A673 (cell line): ENCODE measurements at regions not wholly inside any gene's neighbourhood (a gene's known extent, or its start where the extent isn't known, plus 50 kb on each side); places are given as distances from the start of the nearest gene placed in this dataset.

Experiments used
- BruUV-seq: library from RNA; stranded (reverse); fragments of 400-500 nt; replicated peaks from 2 replicates; lab custom pipeline; 2021; lab: Mats Ljungman, UMichigan
- CTCF ChIA-PET: fragments of 300-600 bp; sonication (Branson Sonifier 250); formaldehyde crosslinking; loops from one replicate; lab custom pipeline; 2022; ENCODE audit warnings: antibody characterized with exemption; lab: Charles Lee
- POLR2A ChIA-PET: fragments of 300-600 bp; sonication (Branson Sonifier 250); formaldehyde crosslinking; loops from one replicate; lab custom pipeline; 2022; ENCODE audit warnings: antibody characterized with exemption; ENCODE audit not compliant: low non-redundant PET; lab: Charles Lee
- DNase-seq: peaks from one replicate; pipeline ENCODE4 v3.0.0-alpha.2; 2015; ENCODE audit warnings: low spot score
- H3K27ac ChIP-seq: fragments of 200-600 bp; sonication (generic); 2 replicates; pipeline ENCODE4 v1.5.1; 2016; ENCODE audit warnings: mixed run types, low read depth, mild to moderate bottlenecking, mixed read lengths, antibody characterized with exemption, low read length; ENCODE audit not compliant: poor library complexity, severe bottlenecking
- H3K27me3 ChIP-seq: fragments of 200-600 bp; sonication (generic); replicated peaks from 2 replicates; pipeline ENCODE4 v1.6.1; 2017; ENCODE audit warnings: mixed run types, low read depth, mild to moderate bottlenecking, mixed read lengths, antibody characterized with exemption, low read length; ENCODE audit not compliant: insufficient read depth, poor library complexity
- H3K36me3 ChIP-seq: fragments of 200-600 bp; sonication (generic); 2 replicates; pipeline ENCODE4 v1.6.1; 2016; ENCODE audit warnings: mixed run types, mild to moderate bottlenecking, mixed read lengths, antibody characterized with exemption, low read length; ENCODE audit not compliant: insufficient read depth, poor library complexity, severe bottlenecking
- H3K4me1 ChIP-seq: fragments of 200-600 bp; sonication (generic); 2 replicates; pipeline ENCODE4 v1.6.1; 2017; ENCODE audit warnings: mixed run types, mild to moderate bottlenecking, mixed read lengths, antibody characterized with exemption, low read length; ENCODE audit not compliant: insufficient read depth, poor library complexity, severe bottlenecking
- H3K4me3 ChIP-seq: fragments of 200-600 bp; sonication (generic); 2 replicates; pipeline ENCODE4 v1.5.1; 2016; ENCODE audit warnings: low read depth, mixed run types, mild to moderate bottlenecking, mixed read lengths, low read length; ENCODE audit not compliant: poor library complexity, severe bottlenecking
- H3K9me3 ChIP-seq: fragments of 200-600 bp; sonication (generic); 2 replicates; pipeline ENCODE4 v1.6.1; 2016; ENCODE audit warnings: mixed run types, low read depth, mild to moderate bottlenecking, mixed read lengths, antibody characterized with exemption, low read length; ENCODE audit not compliant: poor library complexity, severe bottlenecking
- EZH2 ChIP-seq: fragments of 200-600 bp; sonication (generic); IDR thresholded peaks from 2 replicates; pipeline ENCODE4 v1.6.1; 2017; ENCODE audit warnings: borderline replicate concordance, low read depth, mild to moderate bottlenecking, mixed read lengths, antibody characterized with exemption, low read length; ENCODE audit not compliant: poor library complexity, severe bottlenecking
- intact Hi-C: fragments of 100-400 bp; cut with micrococcal nuclease; formaldehyde crosslinking; loops from one replicate; pipeline ENCODE4 v1.10.0; 2022; ENCODE audit not compliant: unreplicated experiment
- TF ChIP-seq, protein P1 (sequence below): fragments of 300-800, 200-600 bp; sonication (generic); conservative IDR thresholded peaks from 2 replicates; pipeline ENCODE4 v1.5.1; 2017; ENCODE audit warnings: low read depth, mild to moderate bottlenecking, antibody characterized with exemption, low read length, moderate library complexity, mixed read lengths

DNA sequence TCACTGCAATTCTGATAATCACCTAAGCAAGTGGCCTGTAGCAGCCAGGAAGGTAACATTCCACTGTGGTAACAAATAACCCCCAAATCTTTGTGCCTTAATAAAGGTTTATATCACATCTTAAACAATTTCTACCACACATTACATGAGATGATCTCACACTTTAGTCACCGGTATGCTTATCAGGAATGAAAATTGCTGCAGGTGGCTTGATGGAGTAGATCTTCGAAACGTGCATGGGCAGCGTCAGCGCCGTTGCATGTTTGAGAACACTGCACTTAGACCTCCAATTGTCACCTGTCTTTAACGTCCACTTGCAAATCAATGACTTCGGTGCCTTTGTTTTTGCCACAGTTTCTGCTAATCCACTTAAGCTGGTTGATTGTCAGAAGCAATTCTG is 477.4 kb downstream of the VRK1 start:
- Histone ChIP-seq H3K27me3 (no peaks in the 10 kb centered on the region), H3K4me3 (no peak overlapping the region), H3K4me1 (no peaks in the 10 kb centered on the region), H3K36me3 (no peaks in the 10 kb centered on the region), H3K9me3 (no peaks in the 10 kb centered on the region), H3K27ac (no peak overlapping the region)
- no peak for TF ChIP-seq EZH2
- TF ChIP-seq, protein P1, sequence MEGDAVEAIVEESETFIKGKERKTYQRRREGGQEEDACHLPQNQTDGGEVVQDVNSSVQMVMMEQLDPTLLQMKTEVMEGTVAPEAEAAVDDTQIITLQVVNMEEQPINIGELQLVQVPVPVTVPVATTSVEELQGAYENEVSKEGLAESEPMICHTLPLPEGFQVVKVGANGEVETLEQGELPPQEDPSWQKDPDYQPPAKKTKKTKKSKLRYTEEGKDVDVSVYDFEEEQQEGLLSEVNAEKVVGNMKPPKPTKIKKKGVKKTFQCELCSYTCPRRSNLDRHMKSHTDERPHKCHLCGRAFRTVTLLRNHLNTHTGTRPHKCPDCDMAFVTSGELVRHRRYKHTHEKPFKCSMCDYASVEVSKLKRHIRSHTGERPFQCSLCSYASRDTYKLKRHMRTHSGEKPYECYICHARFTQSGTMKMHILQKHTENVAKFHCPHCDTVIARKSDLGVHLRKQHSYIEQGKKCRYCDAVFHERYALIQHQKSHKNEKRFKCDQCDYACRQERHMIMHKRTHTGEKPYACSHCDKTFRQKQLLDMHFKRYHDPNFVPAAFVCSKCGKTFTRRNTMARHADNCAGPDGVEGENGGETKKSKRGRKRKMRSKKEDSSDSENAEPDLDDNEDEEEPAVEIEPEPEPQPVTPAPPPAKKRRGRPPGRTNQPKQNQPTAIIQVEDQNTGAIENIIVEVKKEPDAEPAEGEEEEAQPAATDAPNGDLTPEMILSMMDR, result no peak
- DNase-seq, result no peak
- no TSS peak for BruUV-seq
- ChIA-PET CTCF (no interaction called here), POLR2A (no interaction called here)
- intact Hi-C loops, result no loop called here

GRCh38 chr14:97275276-97275675 is 478.1 kb downstream of the VRK1 start:
- BruUV-seq, result no TSS peak
- Histone ChIP-seq H3K9me3 (no peaks in the 10 kb centered on the region), H3K4me3 (no peak overlapping the region), H3K4me1 (no peaks in the 10 kb centered on the region), H3K36me3 (no peaks in the 10 kb centered on the region), H3K27me3 (no peaks in the 10 kb centered on the region), H3K27ac (no peak overlapping the region)
- intact Hi-C loops, result no loop called here
- no peak for TF ChIP-seq EZH2
- TF ChIP-seq, protein P1, result no peak
- ChIA-PET CTCF (no interaction called here), POLR2A (no interaction called here)
- no peak for DNase-seq

- CTCF ChIA-PET, result no interaction called here
- no TSS peak for BruUV-seq
- intact Hi-C loops, result no loop called here
These were observed 479.4 kb downstream of the VRK1 start for GRCh38 chr14:97276573-97276972.

More at GRCh38 chr14:97276573-97276972, 479.4 kb downstream of the VRK1 start:
- TF ChIP-seq, protein P1, result no peak
- no peak for TF ChIP-seq EZH2
- no peak for DNase-seq
- POLR2A ChIA-PET, result no interaction called here
- Histone ChIP-seq H3K4me3 (no peak overlapping the region), H3K36me3 (no peaks in the 10 kb centered on the region), H3K27me3 (no peaks in the 10 kb centered on the region), H3K4me1 (no peaks in the 10 kb centered on the region), H3K9me3 (no peaks in the 10 kb centered on the region), H3K27ac (no peak overlapping the region)
